Type B pancreatic cell (in vitro differentiated cells): ENCODE measurements at regions not wholly inside any gene's neighbourhood (a gene's known extent, or its start where the extent isn't known, plus 50 kb on each side); places are given as distances from the start of the nearest gene placed in this dataset.
"Not testable (repeated sequence)": the region's sequence is repeated elsewhere in the genome, so short reads cannot be mapped to it uniquely, and the experiment has no call there.

Experiments
- DNase-seq: peaks from one replicate; pipeline ENCODE4 v3.0.0; 2021; ENCODE audit warnings: mixed read lengths; ENCODE audit not compliant: unreplicated experiment; ENCODE audit errors: extremely low spot score
- H3K27ac Mint-ChIP-seq: 2 replicates; pipeline ENCODE4 v1.8.0; 2021; ENCODE audit warnings: mild to moderate bottlenecking, mixed read lengths
- H3K27me3 Mint-ChIP-seq: 2 replicates; pipeline ENCODE4 v1.8.0; 2021; ENCODE audit warnings: mixed read lengths
- H3K36me3 Mint-ChIP-seq: 2 replicates; pipeline ENCODE4 v1.8.0; 2021; ENCODE audit warnings: mixed read lengths
- H3K4me1 Mint-ChIP-seq: one replicate; pipeline ENCODE4 v1.8.0; 2021; ENCODE audit warnings: mixed read lengths; ENCODE audit not compliant: unreplicated experiment
- H3K4me3 Mint-ChIP-seq: 2 replicates; pipeline ENCODE4 v1.8.0; 2021; ENCODE audit warnings: mild to moderate bottlenecking, mixed read lengths
- H3K9me3 Mint-ChIP-seq: 2 replicates; pipeline ENCODE4 v1.8.0; 2021; ENCODE audit warnings: mixed read lengths
- CTCF ChIP-seq: fragments of 200-600 bp; sonication (generic); conservative IDR thresholded peaks from 2 replicates; pipeline ENCODE4 v1.5.0; 2021; ENCODE audit warnings: antibody characterized with exemption, mild to moderate bottlenecking

- no peaks in the 10 kb centered on the region for H3K9me3 Mint-ChIP-seq
- TF ChIP-seq CTCF, result no peak
- no peak overlapping the region for H3K4me3 Mint-ChIP-seq
Observed at GRCh38 chr2:192513575-192513974, 318.8 kb upstream of the TMEFF2 start.

GRCh38 chr2:192507836-192508450 lies 313.2 kb upstream of the TMEFF2 start:
- H3K36me3 Mint-ChIP-seq, H3K4me3 Mint-ChIP-seq, H3K27ac Mint-ChIP-seq, H3K9me3 Mint-ChIP-seq, H3K4me1 Mint-ChIP-seq, DNase-seq, H3K27me3 Mint-ChIP-seq: not testable (repeated sequence)

More at GRCh38 chr2:192513575-192513974, 318.8 kb upstream of the TMEFF2 start:
- Mint-ChIP-seq H3K27me3 (no peaks in the 10 kb centered on the region), H3K27ac (no peak overlapping the region), H3K4me1 (no peaks in the 10 kb centered on the region), H3K36me3 (no peaks in the 10 kb centered on the region)
- DNase-seq, result no peak

GRCh38 chr2:192500550-192501200 lies 305.9 kb upstream of the TMEFF2 start:
- H3K4me3 Mint-ChIP-seq, result no peak overlapping the region
- H3K4me1 Mint-ChIP-seq, result no peaks in the 10 kb centered on the region
- H3K27me3 Mint-ChIP-seq, result no peaks in the 10 kb centered on the region
- no peaks in the 10 kb centered on the region for H3K36me3 Mint-ChIP-seq
- no peak for TF ChIP-seq CTCF
- DNase-seq, result no peak
- no peaks in the 10 kb centered on the region for H3K9me3 Mint-ChIP-seq
- H3K27ac Mint-ChIP-seq, result no peak overlapping the region

GRCh38 chr2:192499476-192499875 lies 304.7 kb upstream of the TMEFF2 start:
- no peaks in the 10 kb centered on the region for H3K4me1 Mint-ChIP-seq
- no peak overlapping the region for H3K4me3 Mint-ChIP-seq
- no peak for TF ChIP-seq CTCF
- no peak for DNase-seq
- no peaks in the 10 kb centered on the region for H3K9me3 Mint-ChIP-seq
- H3K36me3 Mint-ChIP-seq, result no peaks in the 10 kb centered on the region
- H3K27me3 Mint-ChIP-seq, result no peaks in the 10 kb centered on the region
- no peak overlapping the region for H3K27ac Mint-ChIP-seq

GRCh38 chr2:192498747-192499146 lies 304.0 kb upstream of the TMEFF2 start:
- Mint-ChIP-seq H3K36me3 (no peaks in the 10 kb centered on the region), H3K27me3 (no peaks in the 10 kb centered on the region), H3K4me3 (no peak overlapping the region), H3K9me3 (no peaks in the 10 kb centered on the region), H3K27ac (no peak overlapping the region), H3K4me1 (no peaks in the 10 kb centered on the region)
- DNase-seq, result no peak
- no peak for TF ChIP-seq CTCF

- not testable (repeated sequence) for DNase-seq, H3K36me3 Mint-ChIP-seq, H3K27ac Mint-ChIP-seq, H3K9me3 Mint-ChIP-seq, H3K4me1 Mint-ChIP-seq, H3K4me3 Mint-ChIP-seq, H3K27me3 Mint-ChIP-seq
Observed at GRCh38 chr2:192488158-192488557, 293.4 kb upstream of the TMEFF2 start.
